ENCODE measurements at regions not wholly inside any gene's neighbourhood (a gene's known extent, or its start where the extent isn't known, plus 50 kb on each side); places are given as distances from the start of the nearest gene placed in this dataset.
"Not testable (repeated sequence)": the region's sequence is repeated elsewhere in the genome, so short reads cannot be mapped to it uniquely, and the experiment has no call there.

DNA sequence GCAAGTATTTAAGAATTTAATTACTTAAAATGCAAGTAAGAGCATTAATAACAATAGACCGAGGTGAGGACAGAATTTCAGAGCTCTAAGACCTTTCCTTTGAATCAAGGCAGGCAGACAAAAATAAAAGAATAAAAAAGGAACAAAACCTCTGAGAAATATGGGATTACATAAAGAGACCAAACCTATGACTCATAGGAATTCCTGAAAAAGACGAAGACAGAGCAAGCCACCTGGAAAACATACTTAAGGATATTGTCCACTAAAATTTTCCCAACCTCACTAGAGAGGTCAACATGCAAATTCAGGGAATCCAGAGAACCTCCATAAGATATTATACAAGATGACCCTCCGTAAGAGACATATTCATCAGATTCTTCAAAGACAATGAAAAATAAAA, 325.1 kb downstream of the AEBP2 start:
- Histone ChIP-seq H3K36me3 (ENCODE audit: control insufficient read depth in 4 of 4, insufficient read depth in 4 of 4, low read length in 3 of 4) (no peaks in the 10 kb centered on the region), H3K27ac (ENCODE audit: insufficient read depth in 1 of 2, low read depth in 1 of 2, low read length in 2 of 2, poor library complexity in 1 of 2, severe bottlenecking in 2 of 2) (no peak overlapping the region), H3K4me3 (ENCODE audit: control insufficient read depth in 1 of 7, extremely low read depth in 1 of 7, insufficient read depth in 4 of 7, low read depth in 2 of 7, low read length in 6 of 7) (no peak overlapping the region), H3K4me1 (ENCODE audit: control extremely low read depth in 1 of 4, control insufficient read depth in 4 of 4, insufficient read depth in 4 of 4, low read length in 3 of 4) (peaks cover 0 to 7% (median 1%) of the 10 kb centered on the region in 4 experiments), H3K27me3 (replicated peaks in 2 of 5; ENCODE audit: control insufficient read depth in 4 of 5, insufficient read depth in 5 of 5, low read length in 4 of 5) (no peaks in the 10 kb centered on the region), H3K9me3 (ENCODE audit: control extremely low read depth in 1 of 5, control insufficient read depth in 4 of 5, insufficient read depth in 2 of 5, low read depth in 1 of 5, low read length in 4 of 5) (no peaks in the 10 kb centered on the region)
- 83% methylated on average over 1 of the region's 3 CpGs for WGBS (ENCODE audit: insufficient coverage)
- POLR2A ChIA-PET = no interaction called here
- CTCF ChIA-PET = no interaction called here
- no peak for DNase-seq

DNA sequence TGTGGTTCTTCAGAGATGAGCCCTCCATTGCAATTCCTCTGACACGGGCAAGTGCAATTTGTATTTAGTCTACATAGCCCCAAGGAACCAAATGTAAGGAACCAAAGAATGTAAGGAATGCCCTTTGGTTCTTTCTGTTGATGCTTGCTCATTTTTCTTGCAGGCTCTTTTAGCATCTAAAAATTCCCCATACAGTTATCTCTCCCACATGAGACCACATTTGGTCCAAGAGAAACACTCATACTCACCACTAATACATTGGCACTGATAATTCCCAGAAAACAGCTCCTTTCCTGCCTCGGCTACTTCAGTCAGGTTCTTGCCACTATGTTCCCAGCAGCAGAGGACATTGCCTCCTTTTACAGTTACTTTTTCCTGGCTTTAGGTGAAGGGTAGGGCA, 332.6 kb downstream of the AEBP2 start:
- Histone ChIP-seq H3K4me1 (ENCODE audit: control extremely low read depth in 1 of 4, control insufficient read depth in 4 of 4, insufficient read depth in 4 of 4, low read length in 3 of 4) (no peaks in the 10 kb centered on the region), H3K27ac (ENCODE audit: insufficient read depth in 1 of 2, low read depth in 1 of 2, low read length in 2 of 2, poor library complexity in 1 of 2, severe bottlenecking in 2 of 2) (no peak overlapping the region), H3K36me3 (ENCODE audit: control insufficient read depth in 4 of 4, insufficient read depth in 4 of 4, low read length in 3 of 4) (no peaks in the 10 kb centered on the region), H3K4me3 (ENCODE audit: control insufficient read depth in 1 of 7, extremely low read depth in 1 of 7, insufficient read depth in 4 of 7, low read depth in 2 of 7, low read length in 6 of 7) (no peak overlapping the region), H3K27me3 (replicated peaks in 2 of 5; ENCODE audit: control insufficient read depth in 4 of 5, insufficient read depth in 5 of 5, low read length in 4 of 5) (no peaks in the 10 kb centered on the region), H3K9me3 (ENCODE audit: control extremely low read depth in 1 of 5, control insufficient read depth in 4 of 5, insufficient read depth in 2 of 5, low read depth in 1 of 5, low read length in 4 of 5) (no peaks in the 10 kb centered on the region)
- ChIA-PET CTCF (interaction anchor here (0.7 kb wide), 1 partner anchor 652 kb away, joined by 3 read pairs; no protein-coding TSS in a partner anchor), POLR2A (no interaction called here)
- DNase-seq = no peak
- 93% methylated on average over 2 of the region's 2 CpGs for WGBS (ENCODE audit: insufficient coverage)

DNA sequence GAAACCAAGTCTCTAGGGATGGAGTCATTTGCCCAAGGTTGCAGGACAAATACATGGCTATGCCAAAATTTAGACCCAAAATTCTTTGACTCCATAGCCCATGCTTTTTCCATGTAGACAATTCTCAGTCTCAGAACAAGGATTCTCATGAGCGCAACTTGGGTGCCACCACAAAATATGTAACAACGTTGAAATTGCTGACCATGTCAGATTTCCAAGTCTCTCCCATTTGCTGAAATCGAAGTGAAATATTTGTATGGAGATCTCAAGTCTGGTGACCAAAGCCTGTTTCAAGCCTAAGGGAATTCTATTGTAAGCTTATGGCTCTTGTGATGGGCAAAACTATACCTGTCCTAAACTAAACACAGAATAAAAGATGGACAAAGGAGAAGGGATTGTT, 333.5 kb downstream of the AEBP2 start:
- POLR2A ChIA-PET = no interaction called here
- no peaks in the 10 kb centered on the region for H3K9me3 ChIP-seq (ENCODE audit: control extremely low read depth in 1 of 5, control insufficient read depth in 4 of 5, insufficient read depth in 2 of 5, low read depth in 1 of 5, low read length in 4 of 5)
- H3K36me3 ChIP-seq (ENCODE audit: control insufficient read depth in 4 of 4, insufficient read depth in 4 of 4, low read length in 3 of 4) = no peaks in the 10 kb centered on the region

DNA sequence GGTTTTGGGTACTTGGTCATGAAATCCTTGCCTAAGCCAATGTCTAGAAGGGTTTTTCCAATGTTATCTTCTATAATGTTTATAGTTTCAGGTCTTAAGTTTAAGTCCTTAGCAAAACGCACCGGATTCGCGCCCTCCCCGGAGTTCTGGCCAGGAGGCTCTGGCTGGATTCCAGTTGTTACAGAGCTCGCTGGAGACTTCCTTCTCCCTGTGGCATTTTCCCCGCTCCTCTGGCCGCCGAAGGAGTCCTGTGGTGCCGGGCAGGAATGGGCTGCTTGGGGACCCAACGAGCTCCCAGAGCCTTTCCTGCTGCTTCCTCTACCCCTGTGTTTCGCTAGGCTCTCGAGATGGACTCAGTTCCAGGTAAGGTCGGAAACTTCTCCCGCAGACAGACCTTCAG, 335.9 kb downstream of the AEBP2 start:
- no peak for DNase-seq

More for the DNA sequence above, 333.5 kb downstream of the AEBP2 start:
- DNase-seq = no peak
- Histone ChIP-seq H3K27me3 (replicated peaks in 2 of 5; ENCODE audit: control insufficient read depth in 4 of 5, insufficient read depth in 5 of 5, low read length in 4 of 5) (no peaks in the 10 kb centered on the region), H3K4me3 (ENCODE audit: control insufficient read depth in 1 of 7, extremely low read depth in 1 of 7, insufficient read depth in 4 of 7, low read depth in 2 of 7, low read length in 6 of 7) (no peak overlapping the region), H3K27ac (ENCODE audit: insufficient read depth in 1 of 2, low read depth in 1 of 2, low read length in 2 of 2, poor library complexity in 1 of 2, severe bottlenecking in 2 of 2) (no peak overlapping the region), H3K4me1 (ENCODE audit: control extremely low read depth in 1 of 4, control insufficient read depth in 4 of 4, insufficient read depth in 4 of 4, low read length in 3 of 4) (no peaks in the 10 kb centered on the region)
- 97% methylated on average over 3 of the region's 3 CpGs for WGBS (ENCODE audit: insufficient coverage)
- CTCF ChIA-PET = no interaction called here

DNA sequence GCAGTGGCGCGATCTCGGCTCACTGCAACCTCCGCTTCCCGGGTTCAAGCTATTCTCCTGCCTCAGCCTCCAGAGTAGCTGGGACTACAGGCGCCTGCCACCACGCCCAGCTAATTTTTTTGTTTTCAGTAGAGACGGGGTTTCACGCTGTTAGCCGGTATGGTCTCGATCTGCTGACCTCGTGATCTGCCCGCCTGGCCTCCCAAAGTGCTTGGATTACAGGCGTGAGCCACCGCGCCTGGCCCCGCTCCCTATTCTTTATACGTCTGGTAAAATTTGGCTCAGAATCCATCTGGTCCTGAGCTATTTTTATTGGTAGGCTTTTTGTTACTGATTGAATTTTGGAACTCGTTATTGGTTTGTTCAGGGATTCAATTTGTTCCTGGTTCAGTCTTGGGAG, 336.7 kb downstream of the AEBP2 start:
- H3K9me3 ChIP-seq (ENCODE audit: control extremely low read depth in 1 of 5, control insufficient read depth in 4 of 5, insufficient read depth in 2 of 5, low read depth in 1 of 5, low read length in 4 of 5); POLR2A ChIA-PET; H3K36me3 ChIP-seq (ENCODE audit: control insufficient read depth in 4 of 4, insufficient read depth in 4 of 4, low read length in 3 of 4); H3K4me3 ChIP-seq (ENCODE audit: control insufficient read depth in 1 of 7, extremely low read depth in 1 of 7, insufficient read depth in 4 of 7, low read depth in 2 of 7, low read length in 6 of 7); H3K4me1 ChIP-seq (ENCODE audit: control extremely low read depth in 1 of 4, control insufficient read depth in 4 of 4, insufficient read depth in 4 of 4, low read length in 3 of 4); DNase-seq; H3K27ac ChIP-seq (ENCODE audit: insufficient read depth in 1 of 2, low read depth in 1 of 2, low read length in 2 of 2, poor library complexity in 1 of 2, severe bottlenecking in 2 of 2); H3K27me3 ChIP-seq (replicated peaks in 2 of 5; ENCODE audit: control insufficient read depth in 4 of 5, insufficient read depth in 5 of 5, low read length in 4 of 5): not testable (repeated sequence)
- WGBS (ENCODE audit: insufficient coverage) = over 99% methylated on average over 14 of the region's 19 CpGs
- CTCF ChIA-PET = interaction anchor here (1.1 kb wide), 2 partner anchors 29 to 34 kb away, joined by 3 read pairs; no protein-coding TSS in a partner anchor

More for the DNA sequence above, 335.9 kb downstream of the AEBP2 start:
- peaks cover 0 to 4% (median 0%) of the 10 kb centered on the region in 4 experiments for H3K4me1 ChIP-seq (ENCODE audit: control extremely low read depth in 1 of 4, control insufficient read depth in 4 of 4, insufficient read depth in 4 of 4, low read length in 3 of 4)
- no peaks in the 10 kb centered on the region for H3K9me3 ChIP-seq (ENCODE audit: control extremely low read depth in 1 of 5, control insufficient read depth in 4 of 5, insufficient read depth in 2 of 5, low read depth in 1 of 5, low read length in 4 of 5)
- H3K27ac ChIP-seq (ENCODE audit: insufficient read depth in 1 of 2, low read depth in 1 of 2, low read length in 2 of 2, poor library complexity in 1 of 2, severe bottlenecking in 2 of 2) = no peak overlapping the region
- POLR2A ChIA-PET = no interaction called here
- CTCF ChIA-PET = interaction anchor here (1.1 kb wide), 1 partner anchor 33 kb away, joined by 3 read pairs; no protein-coding TSS in a partner anchor
- H3K4me3 ChIP-seq (ENCODE audit: control insufficient read depth in 1 of 7, extremely low read depth in 1 of 7, insufficient read depth in 4 of 7, low read depth in 2 of 7, low read length in 6 of 7) = no peak overlapping the region
- 97% methylated on average over 11 of the region's 15 CpGs for WGBS (ENCODE audit: insufficient coverage)
- no peaks in the 10 kb centered on the region for H3K36me3 ChIP-seq (ENCODE audit: control insufficient read depth in 4 of 4, insufficient read depth in 4 of 4, low read length in 3 of 4)
- no peaks in the 10 kb centered on the region for H3K27me3 ChIP-seq (replicated peaks in 2 of 5; ENCODE audit: control insufficient read depth in 4 of 5, insufficient read depth in 5 of 5, low read length in 4 of 5)

DNA sequence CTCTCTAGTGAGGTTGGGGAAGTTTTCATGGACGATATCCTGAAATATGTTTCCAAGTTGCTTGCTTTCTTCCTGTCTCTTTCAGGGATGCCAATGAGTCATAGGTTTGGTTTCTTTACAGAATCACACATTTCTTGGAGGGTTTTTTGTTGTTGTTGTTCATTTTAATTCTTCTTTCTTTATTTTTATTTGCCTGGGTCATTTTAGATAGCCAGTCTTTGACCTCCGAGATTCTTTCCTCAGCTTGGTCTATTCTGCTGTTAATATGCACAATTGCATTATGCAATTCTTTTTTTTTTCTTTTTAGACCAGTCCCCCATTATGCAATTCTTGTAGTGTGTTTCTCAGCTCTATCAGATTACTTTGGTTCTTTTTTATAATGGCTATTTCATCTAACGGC, 338.9 kb downstream of the AEBP2 start:
- POLR2A ChIA-PET = no interaction called here
- H3K4me3 ChIP-seq (ENCODE audit: control insufficient read depth in 1 of 7, extremely low read depth in 1 of 7, insufficient read depth in 4 of 7, low read depth in 2 of 7, low read length in 6 of 7) = no peak overlapping the region
- no peak overlapping the region for H3K27ac ChIP-seq (ENCODE audit: insufficient read depth in 1 of 2, low read depth in 1 of 2, low read length in 2 of 2, poor library complexity in 1 of 2, severe bottlenecking in 2 of 2)
- CTCF ChIA-PET = interaction anchor here (1.2 kb wide), 1 partner anchor 9 kb away, joined by 3 read pairs; no protein-coding TSS in a partner anchor
- H3K9me3 ChIP-seq (ENCODE audit: control extremely low read depth in 1 of 5, control insufficient read depth in 4 of 5, insufficient read depth in 2 of 5, low read depth in 1 of 5, low read length in 4 of 5) = no peaks in the 10 kb centered on the region
- H3K36me3 ChIP-seq (ENCODE audit: control insufficient read depth in 4 of 4, insufficient read depth in 4 of 4, low read length in 3 of 4) = no peaks in the 10 kb centered on the region
- no peak for DNase-seq
- peaks cover 0 to 4% (median 0%) of the 10 kb centered on the region in 4 experiments for H3K4me1 ChIP-seq (ENCODE audit: control extremely low read depth in 1 of 4, control insufficient read depth in 4 of 4, insufficient read depth in 4 of 4, low read length in 3 of 4)
- 80% methylated on average over 2 of the region's 3 CpGs for WGBS (ENCODE audit: insufficient coverage)
- H3K27me3 ChIP-seq (replicated peaks in 2 of 5; ENCODE audit: control insufficient read depth in 4 of 5, insufficient read depth in 5 of 5, low read length in 4 of 5) = no peaks in the 10 kb centered on the region

DNA sequence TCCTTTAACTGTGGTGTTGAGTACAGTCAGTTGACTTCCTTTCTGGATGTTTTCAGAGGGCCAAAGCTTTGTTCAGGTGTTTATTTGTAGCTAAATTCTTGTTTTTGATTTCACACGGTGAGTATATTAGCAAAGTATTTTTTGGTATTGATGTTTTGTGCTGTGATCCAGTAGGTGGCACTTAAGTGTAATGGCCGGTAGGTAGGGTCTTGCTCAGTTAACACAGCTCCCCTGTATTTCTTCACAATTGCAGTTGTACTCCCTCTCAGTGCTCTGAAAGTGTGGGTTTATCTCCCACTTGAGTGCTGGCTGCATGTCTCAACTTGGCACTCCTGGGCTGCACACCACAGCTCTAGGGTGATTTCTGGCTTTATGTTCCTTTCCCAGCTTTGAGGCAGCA, 339.5 kb downstream of the AEBP2 start:
- H3K27me3 ChIP-seq (replicated peaks in 2 of 5; ENCODE audit: control insufficient read depth in 4 of 5, insufficient read depth in 5 of 5, low read length in 4 of 5) = no peaks in the 10 kb centered on the region
- H3K4me3 ChIP-seq (ENCODE audit: control insufficient read depth in 1 of 7, extremely low read depth in 1 of 7, insufficient read depth in 4 of 7, low read depth in 2 of 7, low read length in 6 of 7) = no peak overlapping the region
- no peaks in the 10 kb centered on the region for H3K9me3 ChIP-seq (ENCODE audit: control extremely low read depth in 1 of 5, control insufficient read depth in 4 of 5, insufficient read depth in 2 of 5, low read depth in 1 of 5, low read length in 4 of 5)
- H3K36me3 ChIP-seq (ENCODE audit: control insufficient read depth in 4 of 4, insufficient read depth in 4 of 4, low read length in 3 of 4) = no peaks in the 10 kb centered on the region
- POLR2A ChIA-PET = no interaction called here
- CTCF ChIA-PET = interaction anchor here (1.2 kb wide), 1 partner anchor 10 kb away, joined by 3 read pairs; no protein-coding TSS in a partner anchor
- no peak overlapping the region for H3K27ac ChIP-seq (ENCODE audit: insufficient read depth in 1 of 2, low read depth in 1 of 2, low read length in 2 of 2, poor library complexity in 1 of 2, severe bottlenecking in 2 of 2)
- WGBS (ENCODE audit: insufficient coverage) = 80% methylated on average over 2 of the region's 2 CpGs
- DNase-seq = no peak
- H3K4me1 ChIP-seq (ENCODE audit: control extremely low read depth in 1 of 4, control insufficient read depth in 4 of 4, insufficient read depth in 4 of 4, low read length in 3 of 4) = peaks cover 0 to 4% (median 0%) of the 10 kb centered on the region in 4 experiments

Data from common myeloid progenitor, CD34-positive (primary cell).